CD4-positive, CD25-positive, alpha-beta regulatory T cell (primary cell): ENCODE measurements at regions not wholly inside any gene's neighbourhood (a gene's known extent, or its start where the extent isn't known, plus 50 kb on each side); places are given as distances from the start of the nearest gene placed in this dataset.

Experiments
- ATAC-seq, 2 donors: fragments of 150-1000 bp; cut with Tn5 transposase; one replicate each; pipeline ENCODE4 v1.10.0; 2021; ENCODE audit warnings: low read depth in 2 of 2, moderate number of reproducible peaks in 2 of 2, moderate library complexity in 1 of 2
- DNase-seq, 3 donors: peaks; one replicate each; pipeline versions ENCODE4 v3.0.0 to v3.0.0-alpha.2; 2012 to 2022; ENCODE audit warnings: mixed read lengths in 1 of 3
- H3K27ac ChIP-seq: one replicate; pipeline ENCODE4 v1.7.0; 2013; ENCODE audit warnings: mild to moderate bottlenecking, low read length; ENCODE audit not compliant: insufficient read depth, poor library complexity, severe bottlenecking
- H3K27me3 ChIP-seq: one replicate; pipeline ENCODE4 v1.7.0; 2013; ENCODE audit warnings: low read length; ENCODE audit not compliant: control insufficient read depth, insufficient read depth
- H3K36me3 ChIP-seq: one replicate; pipeline ENCODE4 v1.7.0; 2013; ENCODE audit warnings: mild to moderate bottlenecking, low read length, moderate library complexity; ENCODE audit not compliant: control insufficient read depth, insufficient read depth
- H3K4me1 ChIP-seq: 2 replicates; pipeline ENCODE4 v1.7.0; 2013; ENCODE audit warnings: mild to moderate bottlenecking, low read length; ENCODE audit not compliant: insufficient read depth, control insufficient read depth, poor library complexity, severe bottlenecking
- H3K4me3 ChIP-seq: one replicate; pipeline ENCODE4 v1.7.0; 2013; ENCODE audit warnings: low read depth, mild to moderate bottlenecking, low read length, moderate library complexity
- H3K9me3 ChIP-seq, 2 experiments: 1 replicate in 1 of 2; 2 replicates in 1 of 2; pipeline ENCODE4 v1.7.0; 2013; ENCODE audit warnings: low read length in 2 of 2, mild to moderate bottlenecking in 1 of 2, moderate library complexity in 1 of 2; ENCODE audit not compliant: control insufficient read depth in 2 of 2
- H3K27ac Mint-ChIP-seq, 3 donors: one replicate each; pipeline ENCODE4 v1.8.0; 2020 to 2022; ENCODE audit warnings: mild to moderate bottlenecking in 3 of 3, mixed read lengths in 3 of 3, moderate library complexity in 2 of 3
- H3K27me3 Mint-ChIP-seq: one replicate; pipeline ENCODE4 v1.8.0; 2022; ENCODE audit warnings: mild to moderate bottlenecking, mixed read lengths
- H3K36me3 Mint-ChIP-seq: one replicate; pipeline ENCODE4 v1.8.0; 2020; ENCODE audit warnings: mixed read lengths
- H3K4me1 Mint-ChIP-seq, 4 donors: one replicate each; pipeline ENCODE4 v1.8.0; 2020 to 2022; ENCODE audit warnings: mixed read lengths in 4 of 4, mild to moderate bottlenecking in 1 of 4
- H3K4me3 Mint-ChIP-seq, 4 donors: one replicate each; pipeline ENCODE4 v1.8.0; 2020 to 2022; ENCODE audit warnings: mild to moderate bottlenecking in 4 of 4, mixed read lengths in 4 of 4, moderate library complexity in 3 of 4
- H3K9me3 Mint-ChIP-seq, 7 donors: one replicate each; pipeline ENCODE4 v1.8.0; 2020 to 2022; ENCODE audit warnings: mixed read lengths in 7 of 7, mild to moderate bottlenecking in 3 of 7, moderate library complexity in 2 of 7

GRCh38 chr12:81888106-81888740, 129.1 kb upstream of the PPFIA2 start:
- no peaks in the 10 kb centered on the region for H3K4me1 ChIP-seq
- no peaks in the 10 kb centered on the region for H3K4me1 Mint-ChIP-seq
- no peak for ATAC-seq
- no peaks in the 10 kb centered on the region for H3K36me3 ChIP-seq
- no peak for DNase-seq
- no peaks in the 10 kb centered on the region for H3K27me3 Mint-ChIP-seq
- H3K27ac Mint-ChIP-seq: no peak overlapping the region
- H3K4me3 Mint-ChIP-seq: no peak overlapping the region
- H3K9me3 Mint-ChIP-seq: peaks cover 2 to 15% (median 8%) of the 10 kb centered on the region in 7 donors
- peaks cover 0 to 6% of the 10 kb centered on the region in 2 experiments for H3K9me3 ChIP-seq
- H3K36me3 Mint-ChIP-seq: no peaks in the 10 kb centered on the region
- no peak overlapping the region for H3K4me3 ChIP-seq
- H3K27ac ChIP-seq: no peak overlapping the region
- H3K27me3 ChIP-seq: no peaks in the 10 kb centered on the region

GRCh38 chr12:81874586-81874985, 115.4 kb upstream of the PPFIA2 start:
- H3K27me3 ChIP-seq: no peaks in the 10 kb centered on the region
- no peaks in the 10 kb centered on the region for H3K36me3 ChIP-seq
- ATAC-seq (no peak), DNase-seq (no peak)
- no peak overlapping the region for H3K4me3 ChIP-seq
- no peaks in the 10 kb centered on the region for H3K4me1 Mint-ChIP-seq
- no peaks in the 10 kb centered on the region for H3K27me3 Mint-ChIP-seq
- H3K4me1 ChIP-seq: no peaks in the 10 kb centered on the region
- H3K36me3 Mint-ChIP-seq: no peaks in the 10 kb centered on the region
- H3K27ac ChIP-seq: no peak overlapping the region
- H3K9me3 ChIP-seq: no peaks in the 10 kb centered on the region
- no peak overlapping the region for H3K4me3 Mint-ChIP-seq
- peaks cover 0 to 14% (median 5%) of the 10 kb centered on the region in 7 donors for H3K9me3 Mint-ChIP-seq
- no peak overlapping the region for H3K27ac Mint-ChIP-seq

- Mint-ChIP-seq H3K27me3 (no peaks in the 10 kb centered on the region), H3K9me3 (peaks cover 0 to 14% (median 5%) of the 10 kb centered on the region in 7 donors), H3K4me3 (no peak overlapping the region), H3K4me1 (no peaks in the 10 kb centered on the region), H3K36me3 (no peaks in the 10 kb centered on the region), H3K27ac (no peak overlapping the region)
- Histone ChIP-seq H3K4me1 (no peaks in the 10 kb centered on the region), H3K27me3 (no peaks in the 10 kb centered on the region), H3K4me3 (no peak overlapping the region), H3K36me3 (no peaks in the 10 kb centered on the region), H3K27ac (no peak overlapping the region), H3K9me3 (no peaks in the 10 kb centered on the region)
- DNase-seq (no peak), ATAC-seq (no peak)
These were observed 115.0 kb upstream of the PPFIA2 start for GRCh38 chr12:81874166-81874565.

GRCh38 chr12:81872400-81872799, 113.2 kb upstream of the PPFIA2 start:
- Mint-ChIP-seq H3K27me3 (no peaks in the 10 kb centered on the region), H3K4me1 (no peaks in the 10 kb centered on the region), H3K27ac (no peak overlapping the region), H3K4me3 (no peak overlapping the region), H3K36me3 (no peaks in the 10 kb centered on the region), H3K9me3 (peaks cover 0 to 16% (median 5%) of the 10 kb centered on the region in 7 donors)
- Histone ChIP-seq H3K4me3 (no peak overlapping the region), H3K9me3 (no peaks in the 10 kb centered on the region), H3K36me3 (no peaks in the 10 kb centered on the region), H3K27ac (no peak overlapping the region), H3K4me1 (no peaks in the 10 kb centered on the region), H3K27me3 (no peaks in the 10 kb centered on the region)
- ATAC-seq: no peak
- no peak for DNase-seq

GRCh38 chr12:81866081-81866480, 106.9 kb upstream of the PPFIA2 start:
- ATAC-seq (no peak), DNase-seq (no peak)
- Mint-ChIP-seq H3K4me1 (no peaks in the 10 kb centered on the region), H3K27me3 (no peaks in the 10 kb centered on the region), H3K27ac (no peak overlapping the region), H3K9me3 (peaks cover 0 to 8% (median 2%) of the 10 kb centered on the region in 7 donors), H3K36me3 (no peaks in the 10 kb centered on the region), H3K4me3 (no peak overlapping the region)
- no peaks in the 10 kb centered on the region for H3K9me3 ChIP-seq
- H3K36me3 ChIP-seq: no peaks in the 10 kb centered on the region
- H3K4me1 ChIP-seq: no peaks in the 10 kb centered on the region
- H3K4me3 ChIP-seq: no peak overlapping the region
- H3K27me3 ChIP-seq: no peaks in the 10 kb centered on the region
- H3K27ac ChIP-seq: no peak overlapping the region

GRCh38 chr12:81863406-81863805, 104.3 kb upstream of the PPFIA2 start:
- Mint-ChIP-seq H3K4me1 (no peaks in the 10 kb centered on the region), H3K9me3 (peaks cover 0 to 7% (median 2%) of the 10 kb centered on the region in 7 donors), H3K36me3 (no peaks in the 10 kb centered on the region), H3K27ac (no peak overlapping the region), H3K27me3 (no peaks in the 10 kb centered on the region), H3K4me3 (no peak overlapping the region)
- DNase-seq (no peak), ATAC-seq (no peak)
- no peaks in the 10 kb centered on the region for H3K36me3 ChIP-seq
- H3K4me1 ChIP-seq: no peaks in the 10 kb centered on the region
- no peak overlapping the region for H3K27ac ChIP-seq
- H3K27me3 ChIP-seq: no peaks in the 10 kb centered on the region
- no peaks in the 10 kb centered on the region for H3K9me3 ChIP-seq
- H3K4me3 ChIP-seq: no peak overlapping the region

- Histone ChIP-seq H3K36me3 (no peaks in the 10 kb centered on the region), H3K27me3 (no peaks in the 10 kb centered on the region), H3K27ac (no peak overlapping the region), H3K4me3 (no peak overlapping the region), H3K9me3 (no peaks in the 10 kb centered on the region), H3K4me1 (no peaks in the 10 kb centered on the region)
- H3K27ac Mint-ChIP-seq: no peak overlapping the region
- H3K9me3 Mint-ChIP-seq: peaks cover 0 to 15% (median 2%) of the 10 kb centered on the region in 7 donors
- DNase-seq (no peak), ATAC-seq (no peak)
- no peak overlapping the region for H3K4me3 Mint-ChIP-seq
- H3K36me3 Mint-ChIP-seq: no peaks in the 10 kb centered on the region
- no peaks in the 10 kb centered on the region for H3K27me3 Mint-ChIP-seq
- no peaks in the 10 kb centered on the region for H3K4me1 Mint-ChIP-seq
These were observed 100.4 kb upstream of the PPFIA2 start for GRCh38 chr12:81859521-81859920.

- ATAC-seq: no peak
- H3K27ac Mint-ChIP-seq: no peak overlapping the region
- H3K27me3 ChIP-seq: no peaks in the 10 kb centered on the region
- H3K4me1 ChIP-seq: no peaks in the 10 kb centered on the region
- peaks cover 0 to 8% (median 0%) of the 10 kb centered on the region in 7 donors for H3K9me3 Mint-ChIP-seq
- no peaks in the 10 kb centered on the region for H3K27me3 Mint-ChIP-seq
- H3K36me3 ChIP-seq: no peaks in the 10 kb centered on the region
- H3K4me1 Mint-ChIP-seq: no peaks in the 10 kb centered on the region
- H3K27ac ChIP-seq: no peak overlapping the region
- no peak overlapping the region for H3K4me3 Mint-ChIP-seq
- H3K36me3 Mint-ChIP-seq: no peaks in the 10 kb centered on the region
- no peak overlapping the region for H3K4me3 ChIP-seq
- no peak for DNase-seq
- no peaks in the 10 kb centered on the region for H3K9me3 ChIP-seq
These were observed 84.4 kb upstream of the PPFIA2 start for GRCh38 chr12:81843599-81843998.
